Iris pigment epithelial cell (primary cell): ENCODE measurements at regions not wholly inside any gene's neighbourhood (a gene's known extent, or its start where the extent isn't known, plus 50 kb on each side); places are given as distances from the start of the nearest gene placed in this dataset.

Experiments
- DNase-seq: peaks from one replicate; pipeline ENCODE4 v3.0.0-alpha.2; 2011; ENCODE audit warnings: low read depth

- DNase-seq: no peak
Observed at GRCh38 chrX:46447384-46447783, 97.8 kb downstream of the ZNF674 start.

- peak; percentile 48 for DNase-seq
Observed at GRCh38 chrX:46446727-46447378, 98.4 kb downstream of the ZNF674 start.

GRCh38 chrX:46444011-46444410 lies 101.2 kb downstream of the ZNF674 start:
- peak; percentile 86 for DNase-seq

- no peak for DNase-seq
Observed at GRCh38 chrX:46436744-46437143, 108.5 kb downstream of the ZNF674 start.

GRCh38 chrX:46433892-46434291 lies 111.3 kb downstream of the ZNF674 start:
- peak; percentile 53 for DNase-seq

GRCh38 chrX:46408553-46409407 lies 136.4 kb downstream of the ZNF674 start:
- peak; percentile 76 for DNase-seq

GRCh38 chrX:46407753-46408130 lies 137.5 kb downstream of the ZNF674 start:
- peak; percentile 65 for DNase-seq

GRCh38 chrX:46407036-46407752 lies 138.0 kb downstream of the ZNF674 start:
- no peak for DNase-seq

- DNase-seq: no peak
Observed at GRCh38 chrX:46404774-46405173, 140.4 kb downstream of the ZNF674 start.

- no peak for DNase-seq
Observed at GRCh38 chrX:46400530-46401443, 144.4 kb downstream of the ZNF674 start.

GRCh38 chrX:46398874-46399273 lies 146.3 kb downstream of the ZNF674 start:
- peak; percentile 25 for DNase-seq

GRCh38 chrX:46398126-46398525 lies 147.1 kb downstream of the ZNF674 start:
- DNase-seq: peak; percentile 27

GRCh38 chrX:46386511-46386910 lies 158.7 kb downstream of the ZNF674 start:
- no peak for DNase-seq

GRCh38 chrX:46383006-46383405 lies 162.2 kb downstream of the ZNF674 start:
- no peak for DNase-seq

GRCh38 chrX:46382595-46382994 lies 162.6 kb downstream of the ZNF674 start:
- no peak for DNase-seq

GRCh38 chrX:46381630-46382029 lies 163.6 kb downstream of the ZNF674 start:
- peak; percentile 31 for DNase-seq

GRCh38 chrX:46380148-46380752 lies 165.0 kb downstream of the ZNF674 start:
- no peak for DNase-seq

- DNase-seq: peak; percentile 62
Observed at GRCh38 chrX:46376246-46376885, 168.9 kb downstream of the ZNF674 start.

GRCh38 chrX:46375831-46376230 lies 169.4 kb downstream of the ZNF674 start:
- DNase-seq: no peak

- no peak for DNase-seq
Observed at GRCh38 chrX:46374371-46374770, 170.8 kb downstream of the ZNF674 start.

- no peak for DNase-seq
Observed at GRCh38 chrX:46367491-46367890, 177.7 kb downstream of the ZNF674 start.
